ENCODE measurements at regions not wholly inside any gene's neighbourhood (a gene's known extent, or its start where the extent isn't known, plus 50 kb on each side); places are given as distances from the start of the nearest gene placed in this dataset.
"Not testable (repeated sequence)": the region's sequence is repeated elsewhere in the genome, so short reads cannot be mapped to it uniquely, and the experiment has no call there.

- DNase-seq (ENCODE audit: low read depth in 2 of 2), result no peak
Observed at GRCh38 chr6:14874975-14875480, 370.8 kb upstream of the JARID2 start.

GRCh38 chr6:14875481-14876063 lies 370.3 kb upstream of the JARID2 start:
- DNase-seq (ENCODE audit: low read depth in 2 of 2), result no peak

- no peak for DNase-seq (ENCODE audit: low read depth in 2 of 2)
Observed at GRCh38 chr6:14876778-14877613, 368.9 kb upstream of the JARID2 start.

- DNase-seq (ENCODE audit: low read depth in 2 of 2), result no peak
Observed at GRCh38 chr6:14877758-14878157, 368.1 kb upstream of the JARID2 start.

- no peak for DNase-seq (ENCODE audit: low read depth in 2 of 2)
Observed at GRCh38 chr6:14880052-14880451, 365.8 kb upstream of the JARID2 start.

GRCh38 chr6:14880677-14881076 lies 365.2 kb upstream of the JARID2 start:
- no peak for DNase-seq (ENCODE audit: low read depth in 2 of 2)

GRCh38 chr6:14881398-14881797 lies 364.5 kb upstream of the JARID2 start:
- DNase-seq (ENCODE audit: low read depth in 2 of 2), result no peak

GRCh38 chr6:14882394-14883026 lies 363.4 kb upstream of the JARID2 start:
- DNase-seq (ENCODE audit: low read depth in 2 of 2), result no peak

GRCh38 chr6:14883921-14884320 lies 361.9 kb upstream of the JARID2 start:
- DNase-seq (ENCODE audit: low read depth in 2 of 2), result no peak

- DNase-seq (ENCODE audit: low read depth in 2 of 2), result no peak
Observed at GRCh38 chr6:14885498-14885897, 360.4 kb upstream of the JARID2 start.

GRCh38 chr6:14887181-14887580 lies 358.7 kb upstream of the JARID2 start:
- no peak for DNase-seq (ENCODE audit: low read depth in 2 of 2)

- DNase-seq (ENCODE audit: low read depth in 2 of 2), result no peak
Observed at GRCh38 chr6:14887986-14888574, 357.8 kb upstream of the JARID2 start.

GRCh38 chr6:14888575-14889000 lies 357.3 kb upstream of the JARID2 start:
- DNase-seq (ENCODE audit: low read depth in 2 of 2), result no peak

GRCh38 chr6:14889188-14889587 lies 356.7 kb upstream of the JARID2 start:
- no peak for DNase-seq (ENCODE audit: low read depth in 2 of 2)

- no peak for DNase-seq (ENCODE audit: low read depth in 2 of 2)
Observed at GRCh38 chr6:14889611-14890593, 356.0 kb upstream of the JARID2 start.

GRCh38 chr6:14891820-14892375 lies 354.0 kb upstream of the JARID2 start:
- DNase-seq (ENCODE audit: low read depth in 2 of 2), result not testable (repeated sequence)

GRCh38 chr6:14894105-14894504 lies 351.8 kb upstream of the JARID2 start:
- no peak for DNase-seq (ENCODE audit: low read depth in 2 of 2)

GRCh38 chr6:14896475-14896874 lies 349.4 kb upstream of the JARID2 start:
- DNase-seq (ENCODE audit: low read depth in 2 of 2), result no peak

GRCh38 chr6:14897831-14898230 lies 348.0 kb upstream of the JARID2 start:
- no peak for DNase-seq (ENCODE audit: low read depth in 2 of 2)

- DNase-seq (ENCODE audit: low read depth in 2 of 2), result not testable (repeated sequence)
Observed at GRCh38 chr6:14899441-14899840, 346.4 kb upstream of the JARID2 start.

GRCh38 chr6:14900919-14901318 lies 344.9 kb upstream of the JARID2 start:
- no peak for DNase-seq (ENCODE audit: low read depth in 2 of 2)

All from stimulated activated CD8-positive, alpha-beta memory T cell treated with anti-CD3 and anti-CD28 coated beads, Interleukin-2, amount 100 ng/mL, for 1 hour (primary cell).